MG63 (cell line): ENCODE measurements at regions not wholly inside any gene's neighbourhood (a gene's known extent, or its start where the extent isn't known, plus 50 kb on each side); places are given as distances from the start of the nearest gene placed in this dataset.
A peak's percentile ranks its signal among the peaks of the same experiment; 100 is the strongest.
"Not testable (repeated sequence)": the region's sequence is repeated elsewhere in the genome, so short reads cannot be mapped to it uniquely, and the experiment has no call there.

Experiments
- DNase-seq: peaks from one replicate; pipeline ENCODE4 v3.0.0-alpha.2; 2020
- H3K27me3 ChIP-seq: fragments of 250-450 bp; sonication (Bioruptor Pico); 2 replicates; pipeline ENCODE4 v1.5.1; 2020; ENCODE audit warnings: mild to moderate bottlenecking, moderate library complexity
- H3K36me3 ChIP-seq: fragments of 250-450 bp; sonication (Bioruptor Pico); 2 replicates; pipeline ENCODE4 v1.5.1; 2020; ENCODE audit warnings: mild to moderate bottlenecking, moderate library complexity
- H3K4me3 ChIP-seq: fragments of 250-450 bp; sonication (Bioruptor Pico); 2 replicates; pipeline ENCODE4 v1.5.1; 2020; ENCODE audit warnings: mild to moderate bottlenecking, moderate library complexity
- H3K9me3 ChIP-seq: fragments of 250-450 bp; sonication (Bioruptor Pico); 2 replicates; pipeline ENCODE4 v1.5.1; 2020; ENCODE audit warnings: mild to moderate bottlenecking, moderate library complexity

- not testable (repeated sequence) for DNase-seq, H3K9me3 ChIP-seq, H3K4me3 ChIP-seq, H3K36me3 ChIP-seq, H3K27me3 ChIP-seq
Observed at GRCh38 chr14:48259232-48259631, 583.8 kb upstream of the MDGA2 start.

DNA sequence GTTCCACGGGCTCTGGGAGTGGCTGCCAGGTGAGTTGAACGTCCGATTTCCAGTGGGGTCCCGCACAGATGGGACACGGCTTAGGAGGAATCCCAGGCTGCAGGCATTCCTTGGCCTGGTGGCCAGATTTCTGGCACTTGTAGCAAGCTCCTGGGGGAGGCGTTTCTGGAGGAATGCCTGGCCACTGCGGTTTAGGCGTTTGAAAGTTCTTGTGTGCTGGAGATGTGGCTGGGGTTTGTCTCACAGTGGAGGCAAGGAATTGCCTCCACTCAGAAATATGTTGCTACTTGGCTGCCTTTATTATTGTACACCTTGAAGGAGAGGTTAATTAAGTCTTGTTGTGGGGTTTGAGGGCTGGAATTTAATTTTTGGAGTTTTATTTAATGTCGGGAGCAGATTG, 583.3 kb upstream of the MDGA2 start:
- not testable (repeated sequence) for H3K9me3 ChIP-seq, H3K27me3 ChIP-seq, H3K36me3 ChIP-seq, H3K4me3 ChIP-seq
- DNase-seq: peak; percentile 14

- Histone ChIP-seq H3K9me3 (no peaks in the 10 kb centered on the region), H3K4me3 (no peak overlapping the region), H3K27me3 (no peaks in the 10 kb centered on the region), H3K36me3 (no peaks in the 10 kb centered on the region)
- DNase-seq: no peak
Observed at GRCh38 chr14:48253020-48253419, 577.6 kb upstream of the MDGA2 start.

DNA sequence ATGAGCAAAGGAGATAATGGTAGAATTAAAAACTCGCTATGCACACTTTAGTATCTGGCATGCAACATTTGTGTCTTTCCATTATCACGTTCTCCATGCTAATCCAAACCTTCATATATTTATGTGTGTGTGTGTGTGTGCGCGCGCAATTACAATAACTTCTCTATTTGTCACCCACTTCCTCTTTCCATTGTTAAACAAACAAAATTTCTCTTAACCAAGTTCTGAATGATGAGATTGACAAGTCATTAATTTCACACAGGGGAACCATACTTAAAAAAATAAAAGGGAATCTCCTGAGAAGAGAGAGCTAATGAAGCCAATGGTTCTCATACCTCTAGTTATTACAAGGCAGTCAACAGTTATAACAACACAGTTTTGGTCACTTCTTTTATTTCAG, 575.9 kb upstream of the MDGA2 start:
- Histone ChIP-seq H3K4me3 (no peak overlapping the region), H3K9me3 (no peaks in the 10 kb centered on the region), H3K36me3 (no peaks in the 10 kb centered on the region), H3K27me3 (no peaks in the 10 kb centered on the region)
- DNase-seq: no peak

GRCh38 chr14:48250575-48250974, 575.2 kb upstream of the MDGA2 start:
- DNase-seq: no peak
- Histone ChIP-seq H3K9me3 (no peaks in the 10 kb centered on the region), H3K36me3 (no peaks in the 10 kb centered on the region), H3K27me3 (no peaks in the 10 kb centered on the region), H3K4me3 (no peak overlapping the region)

DNA sequence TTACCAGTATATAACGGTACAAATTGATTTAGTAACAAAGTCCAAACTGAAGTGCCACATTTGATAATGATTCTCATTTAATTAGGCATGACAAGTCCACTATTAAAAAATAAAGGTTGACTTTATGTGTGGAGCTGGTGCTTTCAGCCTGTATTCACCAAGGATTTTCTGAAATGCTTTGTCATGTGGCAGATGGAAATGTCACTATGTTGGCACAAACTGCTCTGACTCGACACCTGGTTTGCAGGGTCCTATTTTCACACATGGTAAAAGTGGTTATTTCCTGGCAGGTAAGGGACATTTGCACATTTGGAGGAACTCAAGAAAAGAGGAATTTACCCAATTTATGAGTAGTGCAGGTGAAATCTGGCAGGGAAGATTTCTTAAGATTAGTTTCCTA, 572.6 kb upstream of the MDGA2 start:
- DNase-seq: no peak
- Histone ChIP-seq H3K4me3 (no peak overlapping the region), H3K9me3 (no peaks in the 10 kb centered on the region), H3K36me3 (no peaks in the 10 kb centered on the region), H3K27me3 (no peaks in the 10 kb centered on the region)

DNA sequence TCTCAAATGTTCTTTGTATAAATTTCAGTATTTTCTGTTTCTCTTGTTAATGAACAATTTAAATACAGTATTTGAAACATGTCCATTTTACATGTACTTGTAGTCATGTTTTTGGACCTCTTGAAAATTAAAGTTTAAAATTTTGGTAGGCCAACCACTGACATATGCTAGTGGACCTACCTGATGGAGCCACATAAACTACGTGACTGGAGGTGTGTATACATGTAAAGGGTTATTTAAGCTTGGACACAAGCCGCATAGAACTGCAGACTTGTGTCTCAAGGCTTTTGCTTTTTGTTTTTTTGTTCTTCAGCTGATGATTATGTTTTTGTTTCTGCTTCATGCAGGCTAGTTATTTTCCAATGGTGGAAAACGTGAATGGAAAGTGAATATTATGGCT, 568.5 kb upstream of the MDGA2 start:
- Histone ChIP-seq H3K27me3 (no peaks in the 10 kb centered on the region), H3K4me3 (no peak overlapping the region), H3K36me3 (no peaks in the 10 kb centered on the region), H3K9me3 (no peaks in the 10 kb centered on the region)
- no peak for DNase-seq

DNA sequence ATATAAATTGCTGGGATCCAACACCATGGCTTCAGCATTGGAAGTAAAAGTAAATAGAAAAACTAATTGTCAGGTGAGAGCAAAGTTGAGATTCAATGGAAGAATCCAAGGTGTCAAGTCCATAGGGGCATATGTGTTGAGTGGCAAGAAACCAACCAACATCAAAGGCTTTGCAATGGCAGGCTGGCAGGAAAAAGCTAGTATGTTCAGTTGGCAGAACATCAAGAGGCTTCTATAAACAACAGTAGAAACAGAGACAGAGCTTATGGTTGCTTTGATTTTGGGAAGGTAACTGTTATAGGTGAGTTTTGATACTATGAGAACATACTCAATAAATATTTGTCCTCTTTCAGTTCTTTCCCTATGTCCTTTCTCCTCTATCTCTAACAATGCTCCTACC, 553.7 kb upstream of the MDGA2 start:
- H3K36me3 ChIP-seq: no peaks in the 10 kb centered on the region
- no peak overlapping the region for H3K4me3 ChIP-seq
- H3K27me3 ChIP-seq: no peaks in the 10 kb centered on the region
- H3K9me3 ChIP-seq: no peaks in the 10 kb centered on the region
- no peak for DNase-seq

- no peak for DNase-seq
- Histone ChIP-seq H3K4me3 (no peak overlapping the region), H3K27me3 (no peaks in the 10 kb centered on the region), H3K36me3 (no peaks in the 10 kb centered on the region), H3K9me3 (no peaks in the 10 kb centered on the region)
Observed at GRCh38 chr14:48193893-48194292, 518.5 kb upstream of the MDGA2 start.

DNA sequence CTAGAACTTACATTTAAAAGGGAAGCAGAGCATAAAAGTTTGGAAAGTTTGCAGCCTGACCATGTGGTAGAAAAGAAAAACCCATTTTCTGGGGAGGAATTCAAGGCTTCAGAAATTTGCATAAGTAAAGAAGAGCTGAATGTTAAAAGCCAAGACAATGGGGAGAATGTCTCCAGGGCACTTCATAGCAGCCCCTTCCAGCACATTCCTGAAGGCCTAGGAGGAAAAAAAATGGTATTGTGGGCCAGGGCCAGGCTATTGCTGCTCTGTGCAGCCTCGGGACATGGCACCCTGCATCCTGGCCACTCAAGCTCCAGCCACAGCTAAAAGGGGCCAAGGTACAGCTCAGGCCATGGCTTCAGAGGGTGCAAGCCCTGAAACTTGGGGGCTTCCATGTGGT, 474.2 kb upstream of the MDGA2 start:
- not testable (repeated sequence) for H3K4me3 ChIP-seq, H3K36me3 ChIP-seq, H3K27me3 ChIP-seq, H3K9me3 ChIP-seq, DNase-seq

DNA sequence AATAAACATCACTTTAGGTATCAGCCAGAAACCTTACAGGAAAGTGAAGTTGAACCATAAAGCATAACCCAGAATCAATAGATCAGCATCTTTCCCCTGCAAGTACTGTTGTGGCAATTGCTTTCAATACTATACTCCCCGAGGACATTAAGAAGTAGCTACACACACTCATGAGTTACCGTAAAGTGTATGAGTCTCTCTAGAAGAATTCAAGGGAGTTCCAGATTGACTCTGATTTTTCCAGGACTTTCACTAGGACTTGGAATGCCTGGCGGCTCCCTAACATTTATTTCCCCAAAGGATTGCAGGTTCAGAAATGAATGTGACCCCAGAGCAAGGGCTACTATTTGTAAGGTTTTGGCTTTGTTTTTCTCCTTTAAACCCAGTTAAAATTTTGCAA, 465.4 kb upstream of the MDGA2 start:
- no peak overlapping the region for H3K4me3 ChIP-seq
- no peak for DNase-seq
- H3K36me3 ChIP-seq: no peaks in the 10 kb centered on the region
- H3K9me3 ChIP-seq: no peaks in the 10 kb centered on the region
- no peaks in the 10 kb centered on the region for H3K27me3 ChIP-seq

DNA sequence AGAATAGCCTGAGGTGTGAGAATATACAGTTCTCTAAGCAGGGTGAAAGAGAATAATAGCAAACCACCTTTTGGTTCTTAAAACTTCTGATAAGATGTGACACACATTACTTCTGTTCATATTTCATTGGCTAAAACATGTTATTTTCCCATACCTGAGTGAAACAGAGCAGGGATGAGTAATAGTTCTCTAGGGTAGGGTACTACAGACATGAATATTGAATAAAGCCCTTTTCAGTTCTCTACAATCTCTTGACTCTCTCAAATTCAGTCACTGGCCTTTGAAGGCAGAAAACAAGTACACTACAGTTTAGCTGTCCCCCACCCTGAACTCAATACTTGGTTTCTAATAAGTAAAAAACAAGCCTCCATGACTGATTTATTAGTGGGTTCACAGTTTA, 454.1 kb upstream of the MDGA2 start:
- no peak for DNase-seq
- Histone ChIP-seq H3K4me3 (no peak overlapping the region), H3K36me3 (no peaks in the 10 kb centered on the region), H3K9me3 (no peaks in the 10 kb centered on the region), H3K27me3 (no peaks in the 10 kb centered on the region)

DNA sequence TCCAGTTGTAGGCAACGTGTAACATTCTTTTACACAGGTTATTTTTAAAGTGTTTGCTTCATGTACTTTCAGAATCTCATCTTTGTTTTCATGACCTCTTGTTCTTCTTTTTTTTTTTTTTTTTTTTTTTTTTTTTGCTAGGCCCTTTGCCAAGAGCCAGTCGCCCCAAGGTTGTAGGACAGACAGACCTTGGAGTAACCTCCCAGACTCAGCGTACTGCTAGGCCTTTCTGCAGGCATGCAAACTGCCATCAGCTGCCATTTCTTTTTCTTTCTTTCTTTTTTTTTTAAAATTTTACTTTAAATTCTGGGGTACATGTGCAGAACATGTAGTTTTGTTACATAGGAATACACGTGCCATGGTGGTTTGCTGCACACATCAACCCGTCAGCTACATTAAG, 452.3 kb upstream of the MDGA2 start:
- no peaks in the 10 kb centered on the region for H3K27me3 ChIP-seq
- H3K36me3 ChIP-seq: no peaks in the 10 kb centered on the region
- no peaks in the 10 kb centered on the region for H3K9me3 ChIP-seq
- no peak overlapping the region for H3K4me3 ChIP-seq
- DNase-seq: no peak

GRCh38 chr14:48125654-48126053, 450.2 kb upstream of the MDGA2 start:
- Histone ChIP-seq H3K36me3 (no peaks in the 10 kb centered on the region), H3K27me3 (no peaks in the 10 kb centered on the region), H3K9me3 (no peaks in the 10 kb centered on the region), H3K4me3 (no peak overlapping the region)
- DNase-seq: no peak

DNA sequence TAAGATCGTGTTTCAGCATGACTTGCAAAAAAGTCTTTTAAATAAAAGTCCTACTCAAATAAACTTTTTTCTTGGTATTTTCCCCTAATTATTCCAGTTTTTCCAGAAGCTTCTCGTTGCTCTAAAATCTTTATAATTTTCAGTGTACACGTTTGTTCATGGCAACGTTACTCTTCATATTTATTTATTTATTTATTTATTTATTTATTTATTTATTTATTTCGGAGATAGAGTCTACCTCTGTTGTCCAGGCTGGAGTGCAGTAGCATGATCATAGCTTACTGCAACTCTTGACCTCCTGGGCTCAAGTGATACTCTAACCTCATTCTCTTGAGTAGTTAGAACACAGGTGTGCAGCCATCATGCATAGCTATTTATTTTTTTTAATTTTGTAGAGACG, 438.3 kb upstream of the MDGA2 start:
- no peaks in the 10 kb centered on the region for H3K36me3 ChIP-seq
- no peaks in the 10 kb centered on the region for H3K9me3 ChIP-seq
- DNase-seq: no peak
- H3K27me3 ChIP-seq: no peaks in the 10 kb centered on the region
- no peak overlapping the region for H3K4me3 ChIP-seq

- Histone ChIP-seq H3K9me3 (no peaks in the 10 kb centered on the region), H3K4me3 (no peak overlapping the region), H3K36me3 (no peaks in the 10 kb centered on the region), H3K27me3 (no peaks in the 10 kb centered on the region)
- no peak for DNase-seq
Observed at GRCh38 chr14:48111151-48111550, 435.7 kb upstream of the MDGA2 start.

- no peak for DNase-seq
- Histone ChIP-seq H3K4me3 (no peak overlapping the region), H3K36me3 (no peaks in the 10 kb centered on the region)
Observed at GRCh38 chr14:48107646-48108045, 432.2 kb upstream of the MDGA2 start.

DNA sequence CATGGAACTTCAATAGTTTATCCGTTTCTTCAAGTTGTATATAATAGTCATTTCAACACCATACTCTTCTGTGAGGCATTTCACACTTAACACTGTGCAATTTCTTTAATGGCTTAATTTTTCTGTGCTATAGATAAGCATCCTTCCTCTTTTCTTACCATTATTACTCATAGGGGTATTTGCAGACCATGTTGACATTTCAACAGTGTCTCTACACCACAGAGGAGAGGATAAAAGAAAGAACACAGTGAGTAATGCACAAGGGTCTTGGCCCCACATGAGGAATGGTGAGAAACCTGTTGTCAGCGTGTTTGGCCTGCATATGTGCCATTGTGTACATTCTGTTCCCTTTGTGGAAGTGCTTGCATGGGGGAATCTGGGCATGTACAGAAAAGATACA, 421.5 kb upstream of the MDGA2 start:
- DNase-seq: no peak
- H3K4me3 ChIP-seq: no peak overlapping the region
- no peaks in the 10 kb centered on the region for H3K36me3 ChIP-seq
- H3K27me3 ChIP-seq: no peaks in the 10 kb centered on the region
- no peaks in the 10 kb centered on the region for H3K9me3 ChIP-seq

More at GRCh38 chr14:48107646-48108045, 432.2 kb upstream of the MDGA2 start:
- Histone ChIP-seq H3K9me3 (no peaks in the 10 kb centered on the region), H3K27me3 (no peaks in the 10 kb centered on the region)

DNA sequence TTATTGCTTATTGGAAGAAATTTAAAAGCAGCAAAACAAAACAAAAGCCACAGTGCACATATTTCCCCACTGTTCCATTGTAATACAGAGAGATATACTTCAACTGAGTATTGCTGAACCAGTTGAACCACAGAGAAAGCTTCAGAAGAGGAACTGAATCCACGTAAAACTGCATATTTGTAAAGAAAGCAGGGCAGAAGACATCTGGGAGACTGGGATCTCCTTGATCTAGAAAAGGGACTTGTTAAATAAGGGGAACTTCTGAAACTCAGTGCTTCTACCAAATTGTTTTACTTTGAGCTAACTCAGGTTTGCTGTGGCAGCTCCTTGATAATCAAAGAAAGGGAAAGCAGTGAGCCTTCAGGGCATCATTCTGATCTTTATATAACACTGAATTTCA, 411.1 kb upstream of the MDGA2 start:
- H3K9me3 ChIP-seq: no peaks in the 10 kb centered on the region
- H3K27me3 ChIP-seq: no peaks in the 10 kb centered on the region
- no peak overlapping the region for H3K4me3 ChIP-seq
- DNase-seq: no peak
- H3K36me3 ChIP-seq: no peaks in the 10 kb centered on the region
